HCT116 (cell line): ENCODE measurements at regions not wholly inside any gene's neighbourhood (a gene's known extent, or its start where the extent isn't known, plus 50 kb on each side); places are given as distances from the start of the nearest gene placed in this dataset.

Experiments used
- ATAC-seq: fragments of 200-7000 bp; cut with Tn5 transposase; 2 replicates; pipeline ENCODE4 v1.9.1; 2020; ENCODE audit warnings: mild to moderate bottlenecking, moderate library complexity
- BruUV-seq: library from RNA; stranded (reverse); fragments of 400-500 nt; replicated peaks from 2 replicates; lab custom pipeline; 2021; lab: Mats Ljungman, UMichigan
- CTCF ChIA-PET: fragments of 300-600 bp; sonication (Branson Sonifier 250); formaldehyde crosslinking; loops from one replicate; lab custom pipeline; 2021; ENCODE audit warnings: antibody characterized with exemption; lab: Charles Lee
- POLR2A ChIA-PET: fragments of 300-600, 350-600 bp; sonication (Branson Sonifier 250); formaldehyde crosslinking; loops from one replicate; lab custom pipeline; 2021; ENCODE audit warnings: antibody characterized with exemption; lab: Charles Lee
- RAD21 ChIA-PET, 2 experiments: fragments of 300-600 bp; sonication (Branson Sonifier 250); formaldehyde crosslinking; loops; one replicate each; lab custom pipeline; 2023; ENCODE audit warnings: low total read pairs in 2 of 2; ENCODE audit not compliant: uncharacterized antibody in 2 of 2, unreplicated experiment in 2 of 2, low non-redundant PET in 1 of 2; lab: Charles Lee
- DNase-seq: peaks from one replicate; pipeline ENCODE4 v3.0.0-alpha.2; 2010; ENCODE audit warnings: low read depth, low spot score
- H2AFZ ChIP-seq: fragments of 200-600 bp; shearing (Covaris generic), sonication (generic); 2 replicates; pipeline ENCODE4 v1.6.1; 2017; ENCODE audit warnings: low read depth, mixed run types, mixed read lengths, antibody characterized with exemption, low read length; ENCODE audit not compliant: poor library complexity, severe bottlenecking
- H3K27ac ChIP-seq: 2 replicates; pipeline ENCODE4 v1.5.1; 2012; ENCODE audit warnings: low read depth, low read length
- H3K27me3 ChIP-seq: fragments of 200-600 bp; sonication (generic); 2 replicates; pipeline ENCODE4 v1.6.1; 2016; ENCODE audit warnings: mixed run types, low read length, mixed read lengths; ENCODE audit not compliant: insufficient read depth
- H3K36me3 ChIP-seq, 2 experiments: fragments of 200-500 bp in 1 of 2; fragments of 200-600 bp in 1 of 2; sonication (Bioruptor generic) in 1 of 2; sonication (generic) in 1 of 2; 2 replicates each; pipeline versions ENCODE4 v1.5.1 to v1.6.1; 2014 to 2016; ENCODE audit warnings: low read length in 2 of 2, inconsistent platforms in 1 of 2, mixed read lengths in 1 of 2, mixed run types in 1 of 2; ENCODE audit not compliant: insufficient read depth in 2 of 2, control insufficient read depth in 1 of 2
- H3K4me1 ChIP-seq, 2 experiments: fragments of 200-600 bp in 1 of 2; sonication (generic) in 1 of 2; 2 replicates each; pipeline versions ENCODE4 v1.5.1 to v1.6.1; 2012 to 2017; ENCODE audit warnings: low read length in 2 of 2, inconsistent platforms in 1 of 2, mild to moderate bottlenecking in 1 of 2, mixed read lengths in 1 of 2, mixed run types in 1 of 2, moderate library complexity in 1 of 2; ENCODE audit not compliant: insufficient read depth in 2 of 2, control insufficient read depth in 1 of 2
- H3K4me2 ChIP-seq: fragments of 200-600 bp; sonication (generic); 2 replicates; pipeline ENCODE4 v1.6.1; 2017; ENCODE audit warnings: mixed run types, low read length, mixed read lengths
- H3K4me3 ChIP-seq, 2 experiments: fragments of 200-600 bp in 1 of 2; sonication (generic) in 1 of 2; replicated peaks in 1 of 2; 2 replicates each; pipeline ENCODE4 v1.5.1; 2011 to 2016; ENCODE audit warnings: low read length in 2 of 2, control low read depth in 1 of 2, low read depth in 1 of 2, mild to moderate bottlenecking in 1 of 2, mixed read lengths in 1 of 2, mixed run types in 1 of 2
- H3K79me2 ChIP-seq: fragments of 200-600 bp; sonication (generic); 2 replicates; pipeline ENCODE4 v1.6.1; 2017; ENCODE audit warnings: mild to moderate bottlenecking, mixed run types, low read length, moderate library complexity, mixed read lengths; ENCODE audit not compliant: insufficient read depth
- H3K9ac ChIP-seq: fragments of 200-600 bp; sonication (generic); 2 replicates; pipeline ENCODE4 v1.6.1; 2016; ENCODE audit warnings: low read length, mixed read lengths
- H3K9me2 ChIP-seq: fragments of 200-600 bp; sonication (generic), shearing (Covaris generic); 2 replicates; pipeline ENCODE4 v1.6.1; 2017; ENCODE audit warnings: mixed run types, mild to moderate bottlenecking, moderate library complexity; ENCODE audit not compliant: insufficient read depth
- H3K9me3 ChIP-seq, 2 experiments: fragments of 200-500 bp in 1 of 2; fragments of 200-600 bp in 1 of 2; sonication (Bioruptor generic) in 1 of 2; sonication (generic) in 1 of 2; 2 replicates each; pipeline ENCODE4 v1.6.1; 2014 to 2017; ENCODE audit warnings: low read length in 2 of 2, mixed read lengths in 2 of 2, inconsistent platforms in 1 of 2, low read depth in 1 of 2, mild to moderate bottlenecking in 1 of 2, mixed run types in 1 of 2, moderate library complexity in 1 of 2; ENCODE audit not compliant: control insufficient read depth in 1 of 2, insufficient read depth in 1 of 2
- H4K20me1 ChIP-seq: fragments of 200-600 bp; sonication (generic), shearing (Covaris generic); 2 replicates; pipeline ENCODE4 v1.6.1; 2017; ENCODE audit warnings: mixed run types, mild to moderate bottlenecking, moderate library complexity; ENCODE audit not compliant: insufficient read depth
- ELF1 ChIP-seq: IDR thresholded peaks from 2 replicates; pipeline ENCODE4 v1.6.1; 2012; ENCODE audit warnings: low read depth, borderline replicate concordance
- ZFX ChIP-seq: fragments of 450-650 bp; IDR thresholded peaks from 2 replicates; pipeline ENCODE4 v1.6.1; 2017
- intact Hi-C: fragments of 100-400 bp; cut with micrococcal nuclease; formaldehyde crosslinking; loops from 2 replicates; pipeline ENCODE4 v1.10.0; 2022

- intact Hi-C loops: no loop called here
- ChIA-PET RAD21 (no interaction called here), POLR2A (no interaction called here), CTCF (no interaction called here)
- ATAC-seq: no peak
- Histone ChIP-seq H3K9me2 (no peaks in the 10 kb centered on the region), H4K20me1 (no peaks in the 10 kb centered on the region), H3K4me2 (no peak overlapping the region), H2AFZ (no peak overlapping the region), H3K79me2 (no peaks in the 10 kb centered on the region), H3K4me1 (no peaks in the 10 kb centered on the region), H3K27me3 (no peaks in the 10 kb centered on the region), H3K9me3 (no peaks in the 10 kb centered on the region), H3K4me3 (no peak overlapping the region), H3K36me3 (no peaks in the 10 kb centered on the region), H3K9ac (no peak overlapping the region), H3K27ac (no peak overlapping the region)
- BruUV-seq: no TSS peak
- no peak for DNase-seq
- TF ChIP-seq ZFX: no peak
- no peak for TF ChIP-seq ELF1
These were observed 51.7 kb upstream of the AP1S2 start for GRCh38 chrX:15906041-15906943.
